HG02571 (cell line): ENCODE measurements at regions not wholly inside any gene's neighbourhood (a gene's known extent, or its start where the extent isn't known, plus 50 kb on each side); places are given as distances from the start of the nearest gene placed in this dataset.
"Not testable (repeated sequence)": the region's sequence is repeated elsewhere in the genome, so short reads cannot be mapped to it uniquely, and the experiment has no call there.

Experiments
- ATAC-seq: cut with Tn5 transposase; IDR thresholded peaks from one replicate; pipeline ENCODE4 v1.9.1; 2021; ENCODE audit warnings: mild to moderate bottlenecking, moderate library complexity; ENCODE audit not compliant: unreplicated experiment

GRCh38 chr14:34381304-34381703, 80.7 kb downstream of the SPTSSA start:
- not testable (repeated sequence) for ATAC-seq

GRCh38 chr14:34380471-34380845, 81.6 kb downstream of the SPTSSA start:
- no peak for ATAC-seq

GRCh38 chr14:34379816-34380470, 82.1 kb downstream of the SPTSSA start:
- ATAC-seq = no peak

- no peak for ATAC-seq
Measured at GRCh38 chr14:34376649-34377267, 85.3 kb downstream of the SPTSSA start.

GRCh38 chr14:34374998-34375740, 86.9 kb downstream of the SPTSSA start:
- no peak for ATAC-seq

- ATAC-seq = no peak
Measured at GRCh38 chr14:34373191-34373590, 88.8 kb downstream of the SPTSSA start.

GRCh38 chr14:34372786-34373185, 89.3 kb downstream of the SPTSSA start:
- ATAC-seq = no peak

GRCh38 chr14:34369648-34370030, 92.4 kb downstream of the SPTSSA start:
- no peak for ATAC-seq

GRCh38 chr14:34368971-34369647, 92.9 kb downstream of the SPTSSA start:
- no peak for ATAC-seq

- ATAC-seq = no peak
Measured at GRCh38 chr14:34368115-34368970, 93.7 kb downstream of the SPTSSA start.

GRCh38 chr14:34365309-34365915, 96.6 kb downstream of the SPTSSA start:
- ATAC-seq = no peak

- ATAC-seq = no peak
Measured at GRCh38 chr14:34364201-34364600, 97.8 kb downstream of the SPTSSA start.

GRCh38 chr14:34363733-34364134, 98.3 kb downstream of the SPTSSA start:
- ATAC-seq = no peak

GRCh38 chr14:34362641-34363251, 99.3 kb downstream of the SPTSSA start:
- ATAC-seq = no peak

GRCh38 chr14:34361504-34362011, 100.5 kb downstream of the SPTSSA start:
- no peak for ATAC-seq

GRCh38 chr14:34359420-34360117, 102.5 kb downstream of the SPTSSA start:
- no peak for ATAC-seq

- ATAC-seq = no peak
Measured at GRCh38 chr14:34356264-34356654, 105.8 kb downstream of the SPTSSA start.

- ATAC-seq = no peak
Measured at GRCh38 chr14:34355584-34356263, 106.3 kb downstream of the SPTSSA start.
